GM18951 (cell line): ENCODE measurements at regions not wholly inside any gene's neighbourhood (a gene's known extent, or its start where the extent isn't known, plus 50 kb on each side); places are given as distances from the start of the nearest gene placed in this dataset.

Experiments
- POLR2A ChIP-seq: IDR thresholded peaks from 4 replicates; pipeline ENCODE4 v1.6.1; 2011; ENCODE audit warnings: mild to moderate bottlenecking; ENCODE audit not compliant: insufficient read length, insufficient read depth; ENCODE audit errors: extremely low read depth
- in situ Hi-C: fragments of 300-500 bp; cut with MboI; formaldehyde crosslinking; loops from one replicate; pipeline ENCODE4 v1.12.0; 2022; ENCODE audit warnings: low sequenced_read_pairs, mixed read lengths, inconsistent platforms; ENCODE audit not compliant: unreplicated experiment

GRCh38 chr17:12252462-12252861 is 231.8 kb downstream of the MAP2K4 start:
- no peak for TF ChIP-seq POLR2A
- in situ Hi-C loops, result no loop called here

DNA sequence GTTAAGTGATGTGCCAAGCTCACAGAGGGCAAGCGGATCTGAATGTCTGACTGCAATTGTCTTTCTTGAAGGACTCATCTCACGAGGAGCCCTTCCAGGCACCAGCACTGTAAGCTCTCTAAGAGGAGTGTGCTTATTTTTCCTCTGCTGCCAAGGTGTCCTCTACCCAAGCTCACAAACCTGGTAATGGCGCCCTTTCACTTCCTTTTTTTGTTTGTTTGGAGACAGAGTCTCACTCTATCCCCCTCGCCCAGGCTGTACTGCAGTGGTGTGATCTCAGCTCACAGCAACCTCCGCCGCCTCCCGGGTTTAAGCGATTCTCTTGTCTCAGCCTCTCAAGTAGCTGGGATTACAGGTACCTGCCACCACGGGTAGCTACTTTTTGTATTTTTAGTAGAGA is 233.8 kb downstream of the MAP2K4 start:
- no peak for TF ChIP-seq POLR2A
- in situ Hi-C loops, result no loop called here

DNA sequence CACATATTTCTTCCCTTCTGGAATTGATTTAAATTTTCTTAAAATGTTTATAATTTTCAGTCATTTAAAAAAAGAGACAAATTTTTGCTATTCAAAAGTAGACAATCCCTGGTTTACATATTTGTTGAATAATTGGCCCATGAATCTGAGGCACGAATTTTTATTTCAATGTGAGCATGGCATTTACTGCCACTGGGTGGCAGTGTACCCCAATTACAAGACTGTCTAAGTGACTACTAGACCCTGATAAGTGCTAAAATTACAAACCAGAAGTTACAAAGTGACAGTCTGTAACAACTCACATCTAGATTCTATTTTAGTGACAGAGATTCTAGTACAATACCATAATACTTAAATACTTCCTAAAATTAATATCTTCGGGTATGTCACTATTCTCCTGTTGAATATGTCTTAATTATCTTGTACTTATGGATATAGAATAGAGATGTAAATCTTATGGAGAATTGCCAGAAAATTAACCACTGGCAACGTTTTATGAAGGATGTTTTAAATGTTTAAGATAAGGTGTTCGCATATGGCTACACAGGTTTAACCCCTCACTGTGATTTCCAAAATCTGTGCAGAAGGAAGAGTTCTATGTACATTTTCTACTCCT is 235.8 kb downstream of the MAP2K4 start:
- no peak for TF ChIP-seq POLR2A
- in situ Hi-C loops, result no loop called here

DNA sequence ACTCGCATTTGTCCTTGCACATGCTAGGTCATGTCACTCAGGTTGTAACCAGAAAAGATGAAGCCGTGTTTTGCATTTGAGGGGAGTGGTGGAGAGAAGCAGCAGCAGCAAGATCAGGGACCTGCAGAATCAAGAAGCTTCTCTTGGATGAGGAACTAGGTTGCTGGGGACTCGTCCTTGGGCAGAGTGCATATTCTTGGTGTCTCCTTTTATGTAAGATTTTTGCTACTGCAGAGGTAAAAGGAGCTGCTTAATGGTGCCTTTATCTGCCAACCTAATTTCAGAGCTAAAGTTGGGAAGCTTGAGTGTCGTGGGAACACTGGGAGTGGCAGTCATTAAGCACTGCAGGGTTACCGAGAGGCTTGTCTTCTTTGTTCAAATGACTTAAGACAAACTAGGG is 236.5 kb downstream of the MAP2K4 start:
- in situ Hi-C loops, result no loop called here
- no peak for TF ChIP-seq POLR2A

GRCh38 chr17:12261354-12261753 is 240.7 kb downstream of the MAP2K4 start:
- no peak for TF ChIP-seq POLR2A
- in situ Hi-C loops, result no loop called here

DNA sequence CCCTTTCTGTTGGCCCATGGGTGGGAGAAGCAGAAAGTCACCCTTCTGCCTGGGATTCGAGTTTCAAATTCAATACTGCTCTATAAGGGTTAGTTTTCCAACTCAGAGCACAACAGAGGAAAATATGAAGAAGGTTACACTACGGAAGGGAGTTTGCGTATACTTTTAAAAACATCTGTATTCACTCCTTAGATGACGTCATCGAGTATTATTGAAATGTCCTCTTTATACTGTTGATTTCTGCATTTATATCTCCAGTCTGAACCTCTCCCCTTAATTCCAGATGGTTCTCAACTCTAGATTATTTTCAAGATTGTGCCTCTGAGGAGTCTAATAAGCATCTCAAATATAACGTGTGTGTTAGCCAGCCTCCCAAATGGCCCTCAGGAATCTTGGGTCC is 249.1 kb downstream of the MAP2K4 start:
- in situ Hi-C loops, result no loop called here
- no peak for TF ChIP-seq POLR2A

DNA sequence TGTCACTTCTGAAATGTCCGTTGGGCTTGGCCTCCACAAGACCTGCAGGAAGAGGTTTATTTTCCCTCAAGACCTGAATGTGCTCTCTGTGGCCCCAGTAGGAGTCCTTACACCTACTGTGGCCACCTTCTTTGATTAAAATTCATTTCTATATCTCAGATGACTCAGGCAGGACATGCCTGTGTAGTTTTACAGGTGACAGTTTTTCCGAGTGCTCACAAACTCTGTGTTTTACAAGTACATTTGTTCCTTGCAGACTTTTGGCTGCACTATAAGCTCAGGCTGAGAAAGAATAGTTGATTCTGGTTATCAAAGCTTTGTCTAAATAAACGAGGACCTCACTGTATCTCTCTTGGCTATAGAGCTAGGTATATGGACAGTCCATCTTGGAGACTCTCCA is 257.1 kb downstream of the MAP2K4 start:
- in situ Hi-C loops, result no loop called here

DNA sequence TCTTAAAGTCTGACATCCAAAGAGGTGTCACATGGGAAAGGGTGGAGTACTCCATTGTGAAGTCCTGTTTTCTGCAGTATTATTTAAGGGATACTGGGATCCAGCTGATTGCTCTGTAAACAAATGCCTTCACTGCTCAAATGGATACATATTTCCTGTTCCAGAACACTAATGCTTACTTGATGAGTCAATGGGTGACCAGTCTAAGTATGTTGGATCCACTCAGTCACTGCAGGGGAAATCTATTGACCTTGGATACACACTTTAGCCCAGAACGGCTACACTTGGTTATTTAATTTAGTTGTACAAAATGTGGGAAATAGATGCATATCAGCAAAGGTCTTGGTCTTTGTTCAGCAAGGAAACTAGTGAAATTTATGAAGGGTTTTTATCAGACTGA is 261.4 kb downstream of the MAP2K4 start:
- in situ Hi-C loops, result no loop called here
- TF ChIP-seq POLR2A, result no peak

More for the DNA sequence above, 257.1 kb downstream of the MAP2K4 start:
- no peak for TF ChIP-seq POLR2A

DNA sequence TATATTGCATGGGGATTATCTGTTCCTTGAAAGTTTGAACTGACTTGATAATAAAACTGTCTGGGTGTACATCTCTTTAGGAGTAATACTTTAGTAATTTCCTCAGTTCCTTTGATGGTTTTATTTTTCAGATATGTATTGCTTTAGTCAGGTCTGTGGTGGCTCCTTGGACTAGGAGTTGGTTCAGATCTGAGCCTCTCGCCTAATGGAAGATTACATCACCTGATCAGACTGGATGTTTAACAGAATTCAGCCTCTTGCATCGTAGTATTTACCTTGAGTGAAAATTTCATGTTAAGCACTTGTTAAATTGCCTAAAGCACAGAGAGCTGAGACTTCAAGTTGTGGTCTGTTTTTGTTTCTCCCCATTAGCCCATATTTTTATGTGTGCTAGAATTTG is 267.3 kb downstream of the MAP2K4 start:
- no peak for TF ChIP-seq POLR2A
- in situ Hi-C loops, result no loop called here

DNA sequence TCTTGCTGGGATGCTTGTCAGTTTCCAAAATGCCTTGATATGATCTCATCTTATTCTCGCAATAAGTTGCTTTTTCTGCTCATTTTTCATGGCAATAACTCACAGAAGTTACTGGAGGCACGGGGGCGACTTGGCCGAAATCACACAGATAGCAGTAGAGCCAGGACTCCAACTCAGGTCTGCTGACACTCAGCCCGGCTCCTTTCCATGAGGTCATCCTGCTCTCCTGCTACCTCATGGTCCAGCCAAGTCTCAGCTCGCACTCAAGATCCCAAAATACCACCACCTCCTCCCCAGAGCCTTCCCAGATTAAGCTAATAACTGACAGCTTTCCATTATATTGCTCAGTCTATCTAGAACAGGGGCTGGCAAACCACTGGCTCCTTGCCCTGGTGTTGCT is 269.5 kb downstream of the MAP2K4 start:
- no peak for TF ChIP-seq POLR2A
- in situ Hi-C loops, result no loop called here

- in situ Hi-C loops, result no loop called here
- TF ChIP-seq POLR2A, result no peak
These were observed 275.5 kb downstream of the MAP2K4 start for GRCh38 chr17:12296209-12296625.

DNA sequence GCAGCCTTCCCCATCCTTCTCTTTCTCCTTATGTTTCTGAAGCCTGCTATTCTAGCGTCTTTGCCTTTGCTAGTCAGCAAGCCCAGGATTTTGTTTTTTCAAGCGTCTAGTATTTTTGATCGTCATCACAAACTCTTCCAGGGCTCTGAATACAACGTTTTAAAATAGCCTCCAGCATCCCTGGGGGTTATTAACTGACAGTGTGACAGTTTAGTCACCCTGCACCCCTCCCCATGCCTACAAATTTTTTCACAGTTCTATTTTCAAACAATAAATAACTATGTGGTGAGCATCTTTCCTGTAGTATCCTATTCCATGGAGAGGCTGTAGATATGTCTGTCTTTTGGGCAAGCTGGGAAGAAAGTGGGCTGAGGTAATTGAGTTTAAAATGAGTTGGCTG is 280.9 kb downstream of the MAP2K4 start:
- in situ Hi-C loops, result no loop called here
- TF ChIP-seq POLR2A, result no peak

- in situ Hi-C loops, result no loop called here
- no peak for TF ChIP-seq POLR2A
These were observed 282.0 kb downstream of the MAP2K4 start for GRCh38 chr17:12302711-12303110.

GRCh38 chr17:12310811-12311210 is 290.1 kb downstream of the MAP2K4 start:
- no peak for TF ChIP-seq POLR2A
- in situ Hi-C loops, result no loop called here

DNA sequence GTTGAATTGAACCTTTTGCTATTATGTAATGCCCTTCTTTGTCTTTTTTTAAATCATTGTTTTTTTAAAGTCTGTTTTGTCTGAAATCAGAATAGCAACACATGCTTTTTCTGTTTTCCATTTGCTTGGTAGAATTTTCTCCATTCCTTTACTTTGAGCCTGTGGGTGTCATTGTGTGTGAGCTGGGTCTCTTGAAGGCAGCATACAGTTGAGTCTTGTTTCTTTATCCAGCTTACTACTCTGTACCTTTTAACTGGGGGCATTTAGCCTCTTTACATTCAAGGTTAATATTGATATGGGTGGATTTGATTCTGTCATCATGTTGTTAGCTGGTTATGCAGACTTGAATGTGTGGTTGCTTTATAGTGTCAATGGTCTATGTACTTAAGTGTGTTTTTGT is 292.0 kb downstream of the MAP2K4 start:
- no peak for TF ChIP-seq POLR2A
- in situ Hi-C loops, result no loop called here
